NCI-H146 treated with DMSO at 0.1 percent for 48 hours (cell line): ENCODE measurements at regions not wholly inside any gene's neighbourhood (a gene's known extent, or its start where the extent isn't known, plus 50 kb on each side); places are given as distances from the start of the nearest gene placed in this dataset.
"Not testable (repeated sequence)": the region's sequence is repeated elsewhere in the genome, so short reads cannot be mapped to it uniquely, and the experiment has no call there.

Experiments
- DNase-seq: peaks from one replicate; lab custom pipeline; 2025; ENCODE audit not compliant: unreplicated experiment; lab: John Stamatoyannopoulos, UW

DNA sequence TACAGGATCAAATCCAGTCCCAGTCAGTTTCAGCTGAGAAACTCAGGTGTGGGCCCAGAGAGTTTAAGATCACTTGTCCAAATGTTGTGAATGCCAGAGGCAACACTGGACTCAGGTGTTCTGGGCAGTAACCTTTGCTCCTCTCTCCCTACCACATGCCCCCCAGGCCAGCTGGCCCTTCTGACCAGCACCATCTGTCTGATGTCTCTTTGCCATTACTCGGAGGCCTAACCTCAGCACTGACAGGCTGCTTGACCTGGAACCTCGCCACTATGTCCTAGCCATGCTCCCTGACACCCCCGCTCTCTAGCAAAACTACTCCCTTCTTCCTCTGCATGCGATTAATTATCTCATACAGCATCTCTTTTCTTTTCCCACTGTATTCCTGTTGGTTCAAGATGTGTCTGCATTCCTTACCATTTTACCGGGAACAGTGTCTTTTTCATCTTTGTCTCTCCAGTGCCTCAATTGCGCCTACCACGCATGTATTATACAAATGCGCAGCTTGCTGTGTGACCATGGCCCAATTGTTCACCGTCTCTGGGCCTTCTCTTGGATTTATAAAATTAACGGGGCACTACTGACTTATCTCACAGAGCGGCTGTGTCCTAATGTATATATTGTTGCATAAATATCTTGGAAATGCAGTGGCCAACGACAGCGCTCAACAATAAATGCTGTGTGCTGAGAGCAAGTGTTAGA lies 159.5 kb upstream of the IRF2BP2 start:
- no peak for DNase-seq

DNA sequence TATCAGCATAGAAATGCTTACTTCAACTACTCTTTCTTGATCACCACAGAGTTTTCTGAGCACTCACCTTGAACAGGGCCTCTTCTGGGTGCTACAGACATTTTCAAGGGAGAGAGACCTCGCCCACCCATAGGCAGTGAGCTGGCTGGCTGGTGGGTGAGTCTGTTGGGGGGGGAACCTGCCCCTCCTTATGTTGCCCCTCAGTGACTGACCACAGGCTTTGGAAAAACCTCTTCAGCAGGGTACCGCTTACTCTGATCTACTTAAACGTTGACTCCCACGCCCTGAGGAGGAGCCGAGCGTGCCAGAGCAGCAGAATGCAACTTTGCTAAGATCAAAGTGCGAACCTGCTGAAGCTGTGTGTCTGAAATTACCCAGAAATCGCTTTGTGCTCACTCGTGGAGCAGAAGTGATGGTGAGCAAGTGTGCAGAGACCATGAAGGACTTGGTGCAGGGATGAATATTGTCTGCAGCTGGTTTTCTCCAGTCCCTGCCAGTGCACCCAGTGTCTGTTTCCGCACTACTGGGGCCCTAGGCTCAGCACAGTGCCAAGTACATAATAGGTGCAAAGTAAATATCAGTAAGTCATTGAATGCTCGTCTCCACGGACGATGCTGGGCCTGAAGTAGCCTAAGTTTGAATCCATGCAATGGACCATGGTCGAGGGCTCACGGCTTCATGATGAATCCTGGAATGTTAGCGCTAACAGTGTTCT lies 158.7 kb upstream of the IRF2BP2 start:
- no peak for DNase-seq

DNA sequence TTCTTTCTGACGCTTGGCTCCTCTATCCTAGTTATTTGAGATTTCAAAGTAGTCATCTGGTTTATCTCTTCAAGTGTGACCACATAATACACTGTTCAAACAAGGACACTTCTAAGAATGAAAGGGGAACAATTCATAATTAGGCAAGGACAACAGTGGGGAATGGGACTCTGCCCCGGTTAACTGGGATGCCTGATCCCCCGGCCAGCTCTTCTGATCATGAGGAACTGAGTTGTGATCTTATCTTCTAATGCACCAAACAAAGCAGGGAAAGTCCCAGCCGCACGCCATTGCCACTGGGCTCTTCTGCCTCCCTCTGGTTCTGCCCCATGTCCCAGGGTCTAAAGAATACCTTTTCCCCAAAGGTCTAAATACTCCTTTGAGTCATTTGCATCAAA lies 158.2 kb upstream of the IRF2BP2 start:
- DNase-seq = no peak

DNA sequence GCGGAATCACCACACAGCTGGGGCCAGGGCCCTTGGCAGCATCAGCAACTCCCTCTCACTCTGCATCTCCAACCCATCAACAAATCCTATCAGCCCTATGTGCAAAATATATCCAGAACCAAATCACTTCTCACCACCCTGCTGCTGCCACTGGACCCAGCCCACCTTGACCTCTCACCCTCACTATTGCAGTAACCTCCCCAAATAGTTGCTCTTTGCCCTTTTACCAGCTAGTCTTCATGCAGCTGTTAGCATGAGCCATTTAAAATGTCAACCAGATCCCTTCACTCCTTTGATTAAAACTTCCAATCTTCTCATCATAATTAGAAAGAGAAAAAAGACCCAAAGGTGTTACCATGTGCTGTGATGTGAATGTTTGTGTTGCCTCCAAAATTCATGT lies 155.7 kb upstream of the IRF2BP2 start:
- no peak for DNase-seq

DNA sequence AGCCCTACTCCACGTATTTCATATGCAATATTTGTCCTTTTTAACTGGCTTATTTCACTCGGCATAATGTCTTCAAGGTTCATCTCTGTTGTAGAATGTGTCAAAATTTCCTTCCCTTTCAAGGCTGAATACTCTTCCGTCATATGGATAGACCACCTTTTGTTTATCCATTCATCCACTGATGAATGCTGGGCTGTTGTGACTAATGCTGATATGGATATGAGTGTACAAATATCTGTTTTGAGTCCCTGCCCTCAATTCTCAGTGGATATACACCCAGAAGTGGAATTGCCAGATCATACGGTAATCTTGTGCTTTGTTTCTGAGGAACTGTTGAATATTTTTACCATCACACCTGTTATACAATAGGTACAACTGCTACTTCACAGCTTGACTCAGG lies 155.2 kb upstream of the IRF2BP2 start:
- DNase-seq = no peak

DNA sequence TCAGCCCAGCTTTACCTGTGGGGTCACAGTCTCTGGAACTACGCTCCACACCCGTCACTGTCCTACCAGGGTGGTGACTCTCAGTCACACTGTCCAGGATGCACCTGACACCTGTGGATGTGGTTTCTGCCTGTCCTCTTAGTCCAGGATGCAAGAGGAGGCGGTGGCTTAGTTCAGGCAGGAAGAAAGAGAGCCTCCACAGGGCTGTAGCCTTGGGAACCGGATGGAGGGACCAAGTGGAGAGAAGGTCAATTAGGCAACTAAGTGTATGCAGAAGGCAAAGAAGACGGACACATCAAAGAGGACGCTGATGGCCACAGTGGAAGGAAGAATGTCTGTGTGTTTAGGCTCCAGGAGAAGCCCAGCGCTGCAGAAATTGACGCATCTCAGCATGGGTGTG lies 153.9 kb upstream of the IRF2BP2 start:
- no peak for DNase-seq

DNA sequence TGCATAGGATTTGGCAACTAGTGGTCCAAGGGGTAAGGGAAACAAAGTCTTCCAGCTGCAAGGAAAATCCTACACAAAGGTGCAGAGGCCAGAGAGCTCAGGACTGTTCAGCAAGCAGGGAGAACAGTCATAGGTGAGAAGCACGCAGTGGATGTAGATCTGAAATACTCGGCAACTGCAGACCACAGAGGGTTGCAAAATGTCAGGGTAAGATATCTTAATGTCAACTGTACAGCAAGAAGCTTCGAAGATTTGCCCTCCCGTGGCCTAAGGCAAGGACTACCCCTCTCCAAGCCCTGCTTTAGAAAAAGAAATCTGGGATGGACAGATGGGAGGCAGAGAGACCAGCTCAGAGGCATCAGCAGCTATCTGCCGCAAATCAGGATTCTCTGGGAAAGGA lies 153.4 kb upstream of the IRF2BP2 start:
- no peak for DNase-seq

DNA sequence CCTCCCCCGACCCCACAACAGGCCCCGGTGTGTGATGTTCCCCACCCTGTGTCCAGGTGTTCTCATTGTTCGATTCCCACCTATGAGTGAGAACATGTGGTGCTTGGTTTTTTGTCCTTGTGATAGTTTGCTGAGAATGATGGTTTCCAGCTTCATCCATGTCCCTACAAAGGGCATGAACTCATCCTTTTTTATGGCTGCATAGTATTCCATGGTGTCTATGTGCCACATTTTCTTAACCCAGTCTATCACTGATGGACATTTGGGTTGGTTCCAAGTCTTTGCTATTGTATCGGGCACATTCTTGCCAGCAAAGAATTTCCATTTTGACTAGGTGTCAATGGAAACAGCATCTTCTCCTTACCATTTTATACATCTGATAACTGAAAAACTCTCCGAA lies 152.1 kb upstream of the IRF2BP2 start:
- not testable (repeated sequence) for DNase-seq

DNA sequence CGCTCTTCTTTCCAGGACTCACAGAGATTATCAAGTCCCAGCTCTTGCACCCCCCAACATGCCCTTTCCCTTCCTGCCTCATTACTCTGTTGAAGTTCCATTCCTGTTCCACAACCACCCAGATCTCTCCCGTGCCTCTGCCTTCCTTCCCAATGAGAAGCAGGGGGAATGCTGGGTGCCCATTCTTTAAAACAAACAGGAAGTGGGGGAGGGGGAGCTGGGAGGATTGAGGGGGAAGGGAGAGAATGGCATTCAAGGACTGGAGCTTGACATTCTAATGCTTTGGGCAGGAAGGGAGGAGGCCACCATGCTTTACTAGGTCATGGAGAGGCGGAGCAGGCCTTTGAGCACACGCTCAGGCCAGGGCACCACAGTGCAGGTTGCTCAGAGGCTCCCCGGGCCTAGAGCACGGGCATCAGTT lies 150.3 kb upstream of the IRF2BP2 start:
- DNase-seq = no peak

DNA sequence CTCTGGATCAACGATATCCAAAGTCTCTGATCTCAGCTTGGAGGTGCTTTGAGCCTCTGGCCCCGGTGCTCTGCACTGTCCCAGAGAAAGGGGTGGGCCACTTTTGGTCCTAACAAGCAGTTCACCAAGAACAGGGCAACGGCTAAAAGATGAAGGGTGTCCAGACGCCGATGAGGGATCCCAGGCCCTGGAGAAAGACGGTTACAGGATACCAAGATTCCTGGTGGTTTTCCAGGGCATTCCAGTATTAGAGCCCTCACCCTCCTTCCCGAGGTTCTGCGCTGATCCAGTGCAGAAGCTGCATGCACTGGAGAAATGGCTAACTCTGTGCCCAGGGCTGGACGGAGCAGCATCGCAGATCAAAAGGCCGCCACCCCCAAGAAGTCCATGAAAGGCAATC lies 149.9 kb upstream of the IRF2BP2 start:
- DNase-seq = no peak

DNA sequence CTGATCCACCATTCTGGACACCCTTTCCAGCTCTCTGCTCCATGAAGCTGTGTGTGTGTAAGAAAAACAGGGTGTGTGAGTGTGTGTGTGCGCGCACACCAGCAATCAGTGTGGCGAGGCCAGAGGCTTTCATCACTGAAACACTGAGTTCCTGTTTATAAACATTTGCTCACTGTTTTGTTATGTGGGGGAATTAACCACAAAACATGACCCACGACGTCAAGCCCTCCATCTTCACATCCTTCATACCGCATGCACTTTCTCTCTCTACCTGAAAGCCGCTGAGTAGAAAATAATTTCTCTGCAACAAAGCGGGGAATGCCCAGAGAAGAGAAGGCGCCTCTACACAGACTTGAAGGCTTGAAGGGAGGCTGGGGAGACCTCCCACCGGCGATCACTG lies 148.9 kb upstream of the IRF2BP2 start:
- no peak for DNase-seq

DNA sequence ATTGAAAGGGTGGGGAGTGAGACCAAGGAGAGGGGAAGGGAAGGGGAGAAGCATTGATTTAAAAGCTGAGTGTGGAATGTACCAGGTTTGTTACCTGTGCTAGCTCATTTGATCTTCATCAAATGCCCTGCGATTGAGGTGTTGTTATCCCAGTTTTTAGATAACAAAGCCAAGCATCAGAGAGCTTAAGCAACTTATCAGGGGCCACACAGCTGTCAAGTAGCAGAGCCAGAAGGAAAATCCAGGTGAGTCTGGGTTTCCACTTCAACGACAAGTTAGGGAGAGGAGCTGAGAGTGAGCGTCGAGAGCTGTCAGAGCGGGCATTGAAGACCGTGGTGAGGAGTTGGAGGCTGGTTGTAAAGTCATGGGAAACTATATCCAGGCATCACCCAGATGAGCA lies 146.9 kb upstream of the IRF2BP2 start:
- DNase-seq = no peak

DNA sequence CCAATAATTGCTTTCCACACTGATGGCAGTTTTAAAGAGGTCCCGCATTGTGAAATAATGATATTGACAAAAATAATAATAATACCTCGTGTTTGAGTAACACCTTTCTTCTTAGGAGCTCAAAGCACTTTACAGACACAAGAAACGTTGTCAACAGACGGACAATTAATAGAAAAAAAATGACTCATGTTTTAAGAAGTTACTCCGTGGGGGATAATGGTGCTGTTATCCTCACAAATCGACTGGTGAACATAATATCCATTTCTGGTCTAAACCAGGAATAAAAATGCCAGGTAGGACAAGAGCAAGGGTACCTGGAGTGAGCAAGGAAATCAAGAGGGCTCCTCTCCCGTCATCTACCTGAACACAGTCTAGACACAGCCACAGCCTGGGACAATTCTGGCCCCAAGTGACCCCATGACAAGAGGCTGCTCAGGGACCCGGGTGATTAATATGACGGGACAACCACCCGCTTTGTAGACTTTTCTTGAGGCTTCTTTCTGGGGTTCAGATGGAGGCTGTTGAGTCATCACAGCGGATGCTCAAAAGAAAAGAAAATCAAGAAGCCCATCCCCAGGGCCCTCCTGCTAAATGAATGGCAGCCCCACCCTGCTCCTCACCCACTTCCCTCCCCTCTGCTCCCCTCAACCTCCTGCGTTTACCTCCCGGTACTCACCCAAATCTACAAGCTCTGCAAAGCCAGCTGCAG lies 146.2 kb upstream of the IRF2BP2 start:
- no peak for DNase-seq

DNA sequence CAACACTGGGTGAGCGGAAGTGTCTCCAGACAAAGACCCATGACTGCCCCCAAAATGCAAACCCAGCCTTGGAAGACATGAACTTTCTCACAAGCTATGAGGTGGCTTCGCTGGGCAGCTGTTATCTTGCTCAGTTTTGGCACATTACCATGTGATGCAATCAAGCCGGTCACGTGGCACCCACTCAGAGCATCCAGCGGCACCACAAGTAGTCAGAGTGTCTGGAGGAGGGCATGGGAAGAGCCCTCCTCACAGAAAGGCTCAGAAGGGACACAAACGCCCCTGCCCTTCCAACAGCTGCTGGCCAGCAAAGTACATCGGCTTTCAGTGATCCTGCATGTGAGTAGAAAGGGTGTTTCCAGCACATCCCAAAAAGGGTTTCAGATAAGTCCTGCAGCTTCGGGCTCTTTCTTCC lies 145.5 kb upstream of the IRF2BP2 start:
- DNase-seq = no peak

DNA sequence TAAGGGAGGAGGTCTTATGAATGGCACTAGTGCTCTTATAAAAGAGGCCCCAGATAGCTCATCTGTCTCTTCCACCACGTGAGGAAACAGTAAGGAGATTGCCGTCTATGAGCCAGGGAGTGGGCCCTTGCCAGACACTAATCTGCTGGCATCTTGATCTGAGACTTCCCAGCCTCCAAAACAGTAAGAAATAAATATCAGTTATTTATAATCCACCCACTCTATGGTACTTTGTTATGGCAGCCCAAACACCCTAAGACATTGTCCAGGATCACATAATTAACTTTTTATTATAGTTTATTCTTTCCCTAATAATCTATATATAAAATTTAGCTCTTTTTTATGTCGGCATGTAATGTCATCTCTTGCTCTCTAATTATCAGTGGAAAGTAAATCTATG lies 144.0 kb upstream of the IRF2BP2 start:
- no peak for DNase-seq

DNA sequence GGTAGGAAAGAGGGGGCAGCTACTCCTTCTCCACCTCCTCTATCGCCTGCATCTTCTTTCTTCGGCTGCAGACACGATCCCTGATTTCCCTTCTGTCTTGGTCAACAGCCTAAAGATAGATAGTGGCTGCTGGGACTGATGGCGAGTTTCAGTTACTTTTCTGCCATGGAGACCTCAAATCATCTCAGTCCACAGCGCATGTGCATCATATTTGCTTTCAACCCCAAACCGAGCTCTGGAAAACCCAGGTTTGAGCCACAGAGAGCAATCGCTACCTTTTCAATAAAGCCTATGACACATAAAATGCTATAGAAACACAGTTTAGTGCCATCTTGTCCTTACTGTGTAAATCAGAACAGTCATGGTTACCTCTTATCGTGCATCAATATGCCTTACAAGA lies 142.9 kb upstream of the IRF2BP2 start:
- DNase-seq = no peak

DNA sequence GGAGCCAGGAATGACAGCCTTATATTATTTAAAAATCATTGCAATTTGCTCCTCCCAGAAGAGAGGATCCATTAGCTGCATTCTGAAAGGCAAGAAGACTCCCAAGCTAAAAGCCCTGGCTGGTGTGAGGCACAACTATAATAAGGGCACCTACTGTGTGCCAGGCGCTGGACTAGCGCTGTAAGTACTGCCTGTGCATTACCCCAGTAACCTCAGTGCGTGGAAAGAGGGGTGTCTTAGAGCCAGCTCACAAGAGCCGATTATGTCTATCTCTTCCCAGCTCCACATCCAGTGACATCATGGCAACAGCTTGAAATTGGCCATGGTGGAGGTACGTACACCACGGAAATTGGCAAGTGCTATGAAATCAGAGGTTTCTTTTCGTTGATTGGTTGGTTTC lies 141.7 kb upstream of the IRF2BP2 start:
- no peak for DNase-seq

DNA sequence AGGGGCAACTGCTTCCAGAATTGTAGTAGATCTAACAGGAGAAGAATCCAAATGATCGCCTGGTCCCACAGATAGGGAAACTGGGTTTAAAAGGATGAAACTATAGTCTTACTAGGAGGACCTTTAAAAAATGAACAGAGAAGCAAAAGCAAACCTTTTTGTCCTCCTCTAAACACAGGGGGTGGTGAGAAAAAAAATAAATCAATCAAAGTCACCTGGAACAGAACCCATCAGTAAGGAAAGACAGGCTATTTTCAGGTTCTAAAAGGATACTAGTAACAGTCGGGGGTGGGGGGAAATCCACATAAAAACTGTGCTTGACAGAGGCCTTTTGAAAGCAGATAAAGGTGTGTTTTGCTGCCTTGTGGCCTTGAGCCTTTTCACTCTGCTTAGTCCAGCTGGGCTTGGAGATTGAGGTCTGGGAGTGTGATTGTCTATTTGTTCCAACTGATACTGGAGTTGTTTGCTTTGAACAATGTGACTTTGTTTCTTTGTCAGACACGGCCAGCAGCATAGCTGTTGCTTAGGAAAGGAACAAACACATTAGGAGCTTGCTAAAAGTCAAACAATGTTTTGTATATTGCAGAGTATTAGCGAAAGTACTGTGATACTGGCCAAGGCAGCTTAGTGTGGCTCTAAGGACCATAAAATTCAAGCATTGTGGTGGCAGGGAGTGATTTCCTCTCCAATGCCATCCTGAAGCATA lies 141.1 kb upstream of the IRF2BP2 start:
- DNase-seq = peak; percentile 82

DNA sequence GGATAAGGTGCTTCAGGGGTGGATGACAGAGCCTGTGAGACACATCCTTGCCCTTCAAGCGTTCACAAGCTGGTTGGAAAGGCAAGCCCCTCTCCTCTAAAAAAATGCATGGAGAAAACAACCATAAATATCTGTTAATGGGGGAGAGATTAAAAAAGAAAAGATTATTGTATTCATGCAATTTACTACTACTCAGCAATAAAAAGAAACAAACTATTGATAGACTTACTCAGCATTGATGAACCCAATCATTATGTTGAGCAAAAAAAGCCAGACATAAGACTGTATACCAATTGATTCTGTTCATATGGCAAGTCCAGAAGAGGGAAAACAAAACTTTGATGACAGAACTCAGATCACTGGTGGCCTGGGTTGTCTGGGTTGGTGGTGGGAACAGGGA lies 138.7 kb upstream of the IRF2BP2 start:
- no peak for DNase-seq

DNA sequence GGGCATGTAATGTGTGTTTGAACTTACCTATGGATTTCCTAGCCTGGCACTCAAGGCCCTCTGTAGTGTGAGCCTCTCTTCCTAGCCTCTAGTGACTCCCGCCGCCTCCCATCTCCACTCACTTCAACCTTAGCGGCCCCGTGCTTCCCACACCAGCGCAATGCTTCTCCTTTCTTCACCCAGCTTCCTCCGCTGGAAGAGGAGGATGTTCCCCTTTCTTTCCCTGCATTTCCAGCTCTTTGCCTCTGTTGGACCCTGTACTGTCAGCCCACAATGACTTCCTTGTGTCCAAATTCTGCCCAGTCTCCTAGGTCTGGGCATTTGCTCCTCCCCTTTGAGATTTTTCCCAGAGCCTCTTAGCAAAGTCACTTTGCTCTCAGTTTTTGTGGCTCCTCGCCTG lies 138.1 kb upstream of the IRF2BP2 start:
- DNase-seq = no peak

DNA sequence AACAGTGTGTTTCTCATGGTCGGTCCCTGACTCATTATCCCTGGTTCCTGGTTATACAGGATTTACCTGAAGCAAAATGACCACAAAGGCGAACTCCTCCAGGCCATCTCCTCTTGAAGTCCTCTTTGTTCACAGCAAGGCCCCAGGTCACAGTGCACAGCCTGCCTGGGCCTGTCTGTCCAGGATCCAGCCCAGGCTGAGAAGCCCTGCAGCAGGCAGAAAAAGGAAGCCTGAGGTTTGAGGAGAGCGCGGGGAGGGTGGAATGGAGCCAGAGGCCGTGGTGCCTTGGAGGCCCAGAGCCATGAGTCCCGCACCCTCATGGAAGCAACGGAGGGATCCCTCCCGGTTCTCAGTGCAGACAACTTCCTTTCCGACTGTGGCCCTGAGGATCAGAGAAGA lies 136.8 kb upstream of the IRF2BP2 start:
- DNase-seq = peak; percentile 75
